GM18907 (cell line): ENCODE measurements at regions not wholly inside any gene's neighbourhood (a gene's known extent, or its start where the extent isn't known, plus 50 kb on each side); places are given as distances from the start of the nearest gene placed in this dataset.
"Not testable (repeated sequence)": the region's sequence is repeated elsewhere in the genome, so short reads cannot be mapped to it uniquely, and the experiment has no call there.

Source experiments
- ATAC-seq: cut with Tn5 transposase; IDR thresholded peaks from one replicate; pipeline ENCODE4 v1.9.1; 2021; ENCODE audit warnings: mild to moderate bottlenecking, moderate library complexity; ENCODE audit not compliant: unreplicated experiment

GRCh38 chr10:125554753-125555152 lies 128.2 kb downstream of the TEX36 start:
- no peak for ATAC-seq

- no peak for ATAC-seq
Observed at GRCh38 chr10:125554016-125554703, 128.8 kb downstream of the TEX36 start.

GRCh38 chr10:125553091-125553490 lies 129.9 kb downstream of the TEX36 start:
- no peak for ATAC-seq

- ATAC-seq = no peak
Observed at GRCh38 chr10:125551247-125551646, 131.7 kb downstream of the TEX36 start.

GRCh38 chr10:125550362-125550761 lies 132.6 kb downstream of the TEX36 start:
- no peak for ATAC-seq

GRCh38 chr10:125549653-125550052 lies 133.3 kb downstream of the TEX36 start:
- no peak for ATAC-seq

GRCh38 chr10:125548878-125549277 lies 134.1 kb downstream of the TEX36 start:
- no peak for ATAC-seq

GRCh38 chr10:125548356-125548755 lies 134.6 kb downstream of the TEX36 start:
- no peak for ATAC-seq

- no peak for ATAC-seq
Observed at GRCh38 chr10:125547010-125547650, 135.8 kb downstream of the TEX36 start.

GRCh38 chr10:125543796-125544195 lies 139.2 kb downstream of the TEX36 start:
- no peak for ATAC-seq

GRCh38 chr10:125538947-125539731 lies 143.8 kb downstream of the TEX36 start:
- ATAC-seq = no peak

- ATAC-seq = no peak
Observed at GRCh38 chr10:125536236-125536635, 146.7 kb downstream of the TEX36 start.

GRCh38 chr10:125535559-125535958 lies 147.4 kb downstream of the TEX36 start:
- no peak for ATAC-seq

- ATAC-seq = no peak
Observed at GRCh38 chr10:125534515-125534914, 148.4 kb downstream of the TEX36 start.

- no peak for ATAC-seq
Observed at GRCh38 chr10:125533866-125534265, 149.1 kb downstream of the TEX36 start.

GRCh38 chr10:125531465-125531864 lies 151.5 kb downstream of the TEX36 start:
- no peak for ATAC-seq

GRCh38 chr10:125523347-125523746 lies 159.6 kb downstream of the TEX36 start:
- ATAC-seq = no peak

- no peak for ATAC-seq
Observed at GRCh38 chr10:125521721-125522680, 161.0 kb downstream of the TEX36 start.

- no peak for ATAC-seq
Observed at GRCh38 chr10:125520968-125521367, 162.0 kb downstream of the TEX36 start.

- ATAC-seq = not testable (repeated sequence)
Observed at GRCh38 chr10:125518397-125518796, 164.6 kb downstream of the TEX36 start.

- no peak for ATAC-seq
Observed at GRCh38 chr10:125515571-125515970, 167.4 kb downstream of the TEX36 start.
